NCI-H1417 treated with DMSO at 0.1 percent for 48 hours (cell line): ENCODE measurements at regions not wholly inside any gene's neighbourhood (a gene's known extent, or its start where the extent isn't known, plus 50 kb on each side); places are given as distances from the start of the nearest gene placed in this dataset.

Experiments used
- DNase-seq: peaks from one replicate; lab custom pipeline; 2025; lab: John Stamatoyannopoulos, UW

DNA sequence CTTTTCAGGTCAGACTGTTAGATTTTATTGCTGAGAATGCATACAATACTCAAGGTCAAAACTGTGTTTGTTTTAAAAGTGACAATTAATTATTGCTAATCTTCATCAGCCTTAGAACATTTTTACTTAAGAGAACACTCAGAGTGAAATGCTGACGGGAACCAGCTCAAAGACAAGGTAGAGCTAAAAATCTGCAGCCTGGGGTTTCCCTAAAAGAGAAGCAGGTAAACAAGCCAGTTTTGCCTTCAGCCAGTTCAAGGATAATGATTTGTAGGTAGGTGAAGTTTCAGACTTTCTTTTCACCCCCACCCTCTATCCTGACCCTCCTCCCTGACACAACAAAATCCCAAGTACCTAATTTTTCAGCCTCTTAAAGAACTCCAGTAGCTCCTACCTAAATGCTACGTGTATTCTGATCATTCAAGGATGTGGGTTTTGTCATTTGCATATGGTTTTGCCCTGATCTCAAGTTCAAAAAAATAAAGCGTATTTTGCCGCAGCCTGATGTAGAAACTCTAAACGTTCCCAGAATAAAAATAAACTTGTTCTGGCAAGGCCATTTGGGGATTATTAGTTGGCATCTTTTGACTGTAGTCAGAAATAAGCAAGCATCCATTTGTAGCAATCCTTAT is 407.2 kb downstream of the EFNA5 start:
- no peak for DNase-seq

DNA sequence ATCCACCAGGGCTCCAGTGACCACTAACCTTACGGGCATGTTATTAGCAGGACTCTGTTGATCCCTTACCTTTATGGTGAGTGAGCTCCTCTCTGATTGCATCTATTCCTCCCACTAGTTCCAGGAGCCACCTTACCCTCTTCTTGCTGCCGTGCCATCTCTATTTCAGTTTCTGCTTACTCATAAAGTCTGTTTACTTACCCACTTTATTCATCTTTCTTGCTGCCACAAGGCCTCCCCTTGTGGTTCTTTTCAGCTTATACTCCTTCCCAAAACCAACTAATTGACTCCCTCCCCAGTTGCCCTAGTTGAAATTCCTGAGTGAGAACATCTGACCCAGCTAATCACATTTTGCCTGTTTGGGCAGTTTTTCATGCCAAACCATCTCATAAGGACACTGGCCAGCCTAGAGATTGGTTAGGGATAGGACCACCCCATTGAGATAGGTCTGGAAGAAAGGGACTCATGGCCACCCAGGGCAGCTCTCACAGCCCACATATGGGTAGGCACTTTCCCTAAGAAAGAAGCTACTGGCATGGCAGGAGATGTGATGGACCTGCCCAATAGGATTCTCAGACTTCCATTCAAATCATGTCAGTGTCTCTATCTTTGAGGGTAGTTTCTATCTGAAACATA is 412.7 kb downstream of the EFNA5 start:
- no peak for DNase-seq

- no peak for DNase-seq
Measured at GRCh38 chr5:107254902-107255234, 415.9 kb downstream of the EFNA5 start.

GRCh38 chr5:107254214-107254901 is 416.4 kb downstream of the EFNA5 start:
- no peak for DNase-seq

DNA sequence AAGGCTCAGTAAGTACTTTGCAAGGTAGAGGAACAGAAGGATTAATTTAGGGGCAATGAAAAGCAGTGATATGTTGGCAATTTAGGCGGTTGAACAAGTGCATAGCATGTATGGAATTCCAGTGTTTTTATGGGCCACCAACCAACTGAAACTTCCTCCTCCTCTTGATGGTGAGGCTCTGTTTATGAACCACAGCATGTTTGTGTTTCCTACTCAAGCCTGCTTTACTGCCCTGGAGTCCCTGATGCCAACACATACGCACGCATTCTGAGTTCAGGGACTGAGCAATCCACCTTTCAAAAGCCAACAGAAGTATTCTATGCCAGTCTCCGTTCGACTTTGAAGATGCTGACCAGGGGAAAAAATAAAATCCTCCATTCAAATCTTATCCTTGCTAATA is 417.5 kb downstream of the EFNA5 start:
- no peak for DNase-seq

- no peak for DNase-seq
Measured at GRCh38 chr5:107251151-107251550, 419.6 kb downstream of the EFNA5 start.

DNA sequence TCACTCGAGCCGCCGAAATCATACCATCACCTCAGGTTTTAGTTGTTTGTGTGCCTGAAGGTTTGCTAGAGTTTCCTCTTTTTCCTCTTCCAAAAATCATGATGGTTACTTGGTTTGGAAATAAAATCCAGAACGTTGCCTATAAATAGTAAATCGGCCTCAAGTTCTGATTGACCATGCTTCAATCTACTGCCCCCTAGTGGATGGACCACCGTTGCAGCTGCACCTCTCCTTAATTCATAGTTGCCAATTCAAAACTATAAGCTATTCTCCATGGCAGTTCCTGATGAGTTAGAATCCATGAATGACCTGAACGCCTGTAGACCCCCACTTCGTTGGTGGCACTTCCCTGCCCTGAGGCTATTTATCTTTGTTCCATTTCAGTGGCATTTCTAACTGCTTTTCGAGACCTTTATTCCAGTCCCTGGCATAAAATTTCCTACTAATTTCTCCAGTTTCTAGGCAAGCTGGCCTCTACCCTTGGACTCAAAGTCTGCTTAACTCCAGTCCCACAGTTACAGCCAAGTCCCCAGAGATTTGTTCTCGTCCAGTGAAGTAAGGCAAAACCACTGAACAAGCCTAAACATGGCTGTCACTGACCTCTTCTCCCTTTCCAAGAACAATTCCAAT is 422.6 kb downstream of the EFNA5 start:
- no peak for DNase-seq

GRCh38 chr5:107247427-107247826 is 423.3 kb downstream of the EFNA5 start:
- no peak for DNase-seq

DNA sequence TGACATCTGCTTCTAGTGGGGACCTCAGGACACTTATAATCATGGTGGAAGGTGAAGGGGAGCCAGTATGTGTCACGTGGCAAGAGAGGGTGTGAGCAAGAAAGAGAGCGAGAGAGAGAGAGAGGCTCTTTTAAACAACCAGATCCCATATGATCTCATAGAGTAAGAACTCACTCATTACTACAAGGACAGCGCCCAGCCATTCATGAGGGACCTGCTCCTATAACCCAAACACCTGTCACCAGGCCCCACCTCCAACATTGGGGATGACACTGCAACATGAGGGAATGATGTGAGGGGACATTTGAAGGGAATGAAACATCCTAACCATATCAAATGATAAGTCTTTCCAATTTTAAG is 427.5 kb downstream of the EFNA5 start:
- DNase-seq = no peak

DNA sequence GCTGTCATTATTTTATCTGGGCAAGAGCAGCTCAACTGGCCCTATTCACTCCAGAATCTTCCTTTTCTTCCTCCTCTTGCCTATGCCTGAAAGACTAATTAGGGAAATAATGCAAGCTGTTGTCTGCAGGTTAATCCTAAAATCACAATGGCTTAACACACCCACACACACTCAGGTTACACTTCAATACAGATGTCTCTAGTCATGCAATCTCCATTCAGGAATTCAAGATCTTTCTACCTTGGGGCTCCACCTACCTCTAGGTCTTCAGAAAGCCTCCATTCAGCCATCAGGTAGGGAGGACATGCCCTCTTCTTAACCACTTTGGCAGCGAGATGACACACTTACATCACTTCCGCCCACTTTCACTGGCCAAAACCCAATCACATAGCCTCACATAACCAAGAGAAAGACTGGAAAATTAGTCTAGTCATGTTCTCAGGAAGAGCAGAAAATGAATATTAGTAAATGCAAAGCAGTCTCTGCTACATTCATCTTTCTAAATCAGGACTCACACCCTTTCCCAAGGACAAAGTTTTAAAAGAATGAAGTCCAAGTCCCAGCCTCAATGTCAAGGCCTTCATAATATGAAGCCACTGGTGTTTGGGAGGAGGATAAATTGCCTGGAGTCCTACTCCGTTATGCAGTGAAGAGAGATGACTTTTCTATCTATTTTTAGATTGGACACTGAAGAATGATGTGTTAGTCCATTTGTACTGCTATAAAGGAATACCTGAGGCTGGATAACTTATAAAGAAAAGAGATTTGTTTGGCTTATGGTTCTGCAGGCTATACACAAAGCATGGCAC is 428.1 kb downstream of the EFNA5 start:
- DNase-seq = no peak

DNA sequence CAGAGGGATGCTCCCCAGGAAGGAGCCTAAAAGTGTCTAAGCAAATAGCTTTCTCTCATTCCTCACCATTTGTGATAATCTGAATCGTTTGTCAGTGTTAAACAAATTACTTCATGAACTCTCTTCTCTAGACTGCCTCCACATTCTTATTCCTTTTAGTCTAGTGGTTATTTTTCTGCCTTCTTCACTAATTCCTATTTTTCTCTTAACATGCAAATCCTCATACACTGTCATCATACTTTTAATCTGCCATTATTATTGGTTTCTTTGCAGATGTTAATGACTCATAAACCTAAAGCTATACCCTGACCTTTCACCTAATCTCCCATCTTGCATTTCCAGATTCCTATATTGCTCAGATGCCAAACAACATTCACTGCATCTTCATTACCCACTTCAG is 428.9 kb downstream of the EFNA5 start:
- no peak for DNase-seq

- no peak for DNase-seq
Measured at GRCh38 chr5:107235167-107235566, 435.6 kb downstream of the EFNA5 start.

DNA sequence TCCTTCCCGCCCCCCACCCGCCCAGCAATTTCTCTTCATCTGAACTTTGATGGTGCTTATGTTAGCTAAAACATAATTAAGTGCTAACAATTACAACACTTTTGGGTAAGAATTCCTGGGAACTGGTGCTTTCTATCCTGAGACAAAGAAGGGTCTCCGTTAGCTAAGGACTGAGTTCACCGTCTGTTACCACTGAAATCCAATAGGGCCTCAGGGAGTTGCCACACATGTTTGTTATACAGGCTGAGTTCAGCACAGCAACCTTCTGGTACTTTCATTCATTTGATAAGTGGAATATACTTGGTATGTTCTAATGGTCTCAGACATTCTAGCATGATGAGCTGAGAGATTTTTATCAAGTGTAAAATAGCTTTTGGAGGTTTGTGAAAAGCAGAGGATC is 437.9 kb downstream of the EFNA5 start:
- no peak for DNase-seq

DNA sequence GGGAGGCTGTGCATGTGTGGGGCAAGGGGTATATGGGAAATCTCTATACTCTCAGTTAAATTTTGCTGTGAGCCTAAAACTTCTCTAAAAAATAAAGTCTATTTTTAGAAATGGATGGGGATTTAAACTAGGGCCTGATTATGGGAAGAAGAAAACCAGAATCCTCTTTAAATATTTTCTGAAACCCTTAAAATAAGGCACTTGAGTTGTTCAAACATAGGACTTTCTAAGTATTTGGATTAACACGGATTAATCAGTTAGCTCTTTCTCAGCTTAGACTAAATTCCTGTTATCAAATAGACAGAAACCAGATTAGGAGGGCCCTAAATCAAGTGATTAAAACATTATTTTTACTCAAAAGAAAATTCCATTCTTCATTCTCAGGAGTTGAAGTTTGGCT is 438.4 kb downstream of the EFNA5 start:
- DNase-seq = no peak

DNA sequence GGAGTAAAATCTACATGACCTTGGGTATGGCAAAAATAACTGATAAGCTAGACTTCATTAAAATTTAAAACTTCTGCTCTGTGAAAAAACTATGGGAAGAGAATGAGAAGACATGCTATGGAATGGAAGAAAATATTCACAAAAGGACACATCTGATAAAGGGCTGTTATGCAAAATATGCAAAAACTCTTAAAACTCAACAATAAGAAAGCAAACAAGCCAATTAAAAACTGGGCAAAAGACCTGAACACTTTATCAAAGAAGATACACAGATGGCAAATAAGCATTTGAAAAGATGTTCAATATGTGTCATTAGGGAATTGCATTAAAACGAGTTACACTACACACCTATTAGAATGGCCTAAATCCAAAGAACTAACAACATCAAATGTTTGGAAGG is 439.5 kb downstream of the EFNA5 start:
- no peak for DNase-seq

- no peak for DNase-seq
Measured at GRCh38 chr5:107230367-107230766, 440.4 kb downstream of the EFNA5 start.

DNA sequence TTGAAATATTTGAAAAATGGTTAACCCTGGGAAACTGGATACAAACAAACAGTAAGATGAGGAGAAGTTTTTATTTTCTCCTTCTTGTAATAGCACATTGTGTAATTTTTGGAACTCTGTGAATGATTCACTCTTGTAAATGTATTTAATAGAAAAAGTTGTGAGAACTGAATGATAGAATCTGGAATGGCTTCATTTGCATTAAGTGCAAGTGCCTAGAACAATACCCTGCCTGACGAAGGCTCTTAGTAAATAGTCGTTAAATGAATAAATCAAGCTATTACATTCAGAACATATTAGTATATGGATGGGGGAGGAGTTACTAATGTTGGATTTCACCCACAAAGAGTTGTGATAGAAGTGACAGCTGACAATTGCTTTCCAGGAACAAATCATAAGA is 442.5 kb downstream of the EFNA5 start:
- no peak for DNase-seq

- DNase-seq = no peak
Measured at GRCh38 chr5:107224272-107224671, 446.5 kb downstream of the EFNA5 start.

GRCh38 chr5:107223066-107223465 is 447.7 kb downstream of the EFNA5 start:
- no peak for DNase-seq

- no peak for DNase-seq
Measured at GRCh38 chr5:107219993-107220392, 450.7 kb downstream of the EFNA5 start.

- DNase-seq = no peak
Measured at GRCh38 chr5:107218457-107219193, 452.1 kb downstream of the EFNA5 start.

- DNase-seq = no peak
Measured at GRCh38 chr5:107217721-107218130, 453.0 kb downstream of the EFNA5 start.
